ENCODE measurements at regions not wholly inside any gene's neighbourhood (a gene's known extent, or its start where the extent isn't known, plus 50 kb on each side); places are given as distances from the start of the nearest gene placed in this dataset.

GRCh38 chr6:160930547-160931377 lies 60.8 kb upstream of the MAP3K4 start:
- DNase-seq: peak; percentile 60 to 87
- H3K4me3 ChIP-seq: peak overlapping the region; percentile 51 to 58
- peak overlapping the region; percentile 34 to 62 for H3K27ac ChIP-seq
- intact Hi-C loops (cut with DNase I; ENCODE audit: low total_unique reads): loop anchor here (2.0 to 5.0 kb wide), 2 partner anchors 60 to 442 kb away; partner anchors contain the start of gene MAP3K4
- H3K4me1 ChIP-seq: peaks cover 0 to 17% (median 10%) of the 10 kb centered on the region in 4 donors
- H3K36me3 ChIP-seq: no peaks in the 10 kb centered on the region
- peaks cover 0 to 2% of the 10 kb centered on the region in 2 donors for H3K27me3 ChIP-seq
- TF ChIP-seq, protein P1, sequence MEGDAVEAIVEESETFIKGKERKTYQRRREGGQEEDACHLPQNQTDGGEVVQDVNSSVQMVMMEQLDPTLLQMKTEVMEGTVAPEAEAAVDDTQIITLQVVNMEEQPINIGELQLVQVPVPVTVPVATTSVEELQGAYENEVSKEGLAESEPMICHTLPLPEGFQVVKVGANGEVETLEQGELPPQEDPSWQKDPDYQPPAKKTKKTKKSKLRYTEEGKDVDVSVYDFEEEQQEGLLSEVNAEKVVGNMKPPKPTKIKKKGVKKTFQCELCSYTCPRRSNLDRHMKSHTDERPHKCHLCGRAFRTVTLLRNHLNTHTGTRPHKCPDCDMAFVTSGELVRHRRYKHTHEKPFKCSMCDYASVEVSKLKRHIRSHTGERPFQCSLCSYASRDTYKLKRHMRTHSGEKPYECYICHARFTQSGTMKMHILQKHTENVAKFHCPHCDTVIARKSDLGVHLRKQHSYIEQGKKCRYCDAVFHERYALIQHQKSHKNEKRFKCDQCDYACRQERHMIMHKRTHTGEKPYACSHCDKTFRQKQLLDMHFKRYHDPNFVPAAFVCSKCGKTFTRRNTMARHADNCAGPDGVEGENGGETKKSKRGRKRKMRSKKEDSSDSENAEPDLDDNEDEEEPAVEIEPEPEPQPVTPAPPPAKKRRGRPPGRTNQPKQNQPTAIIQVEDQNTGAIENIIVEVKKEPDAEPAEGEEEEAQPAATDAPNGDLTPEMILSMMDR (IDR thresholded peaks at IDR 0.05): peak; percentile 92
- no peaks in the 10 kb centered on the region for H3K9me3 ChIP-seq

DNA sequence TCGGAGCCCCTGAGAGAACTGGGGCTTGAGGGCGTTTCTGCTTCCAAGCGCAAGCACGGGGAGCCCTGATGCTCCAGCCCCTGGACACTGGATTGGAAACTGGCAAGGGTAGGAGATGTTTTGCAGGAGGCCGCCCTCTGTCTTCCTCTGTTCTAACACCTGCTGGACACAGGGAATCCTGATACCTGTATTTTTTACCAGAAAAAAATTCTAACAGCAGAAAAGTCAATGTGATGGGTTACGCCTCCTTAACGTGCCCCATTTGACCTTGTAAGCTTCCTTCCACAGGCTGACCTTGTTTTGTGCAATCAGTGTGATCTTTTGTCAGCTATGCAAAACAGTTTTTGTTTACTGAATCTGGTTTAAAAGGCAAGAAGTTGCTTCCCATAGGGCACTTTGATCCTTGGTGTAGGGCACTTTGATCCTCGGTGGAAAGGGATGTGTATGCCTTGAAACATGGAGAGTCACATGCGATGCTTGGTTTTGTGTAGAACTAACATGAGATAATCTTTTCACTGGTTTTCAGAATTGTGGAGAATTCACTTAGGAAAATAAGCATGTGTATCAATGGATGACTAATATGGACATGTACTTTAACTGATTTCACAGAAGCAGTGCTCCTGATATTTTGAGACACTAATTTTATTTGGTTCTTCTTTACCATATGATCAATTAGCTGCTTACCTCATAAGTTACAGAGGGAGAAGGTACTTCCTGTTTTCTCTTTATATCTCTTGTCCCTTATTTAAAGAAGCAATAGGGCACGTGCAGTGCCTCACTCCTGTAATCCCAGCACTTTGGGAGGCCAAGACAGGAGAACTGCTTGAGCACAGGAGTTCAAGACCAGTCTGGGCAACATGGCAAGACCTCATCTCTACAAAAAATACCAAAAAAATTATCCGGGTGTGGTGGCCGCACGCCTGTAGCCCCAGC lies 59.9 kb upstream of the MAP3K4 start:
- intact Hi-C loops (cut with DNase I; ENCODE audit: low total_unique reads): loop anchor here (2.0 to 5.0 kb wide), 2 partner anchors 59 to 441 kb away; partner anchors contain the start of gene MAP3K4
- DNase-seq: no peak
- H3K36me3 ChIP-seq: no peaks in the 10 kb centered on the region
- H3K4me3 ChIP-seq: peak overlapping the region; percentile 51 to 58
- no peaks in the 10 kb centered on the region for H3K9me3 ChIP-seq
- peaks cover 0 to 2% of the 10 kb centered on the region in 2 donors for H3K27me3 ChIP-seq
- H3K4me1 ChIP-seq: peaks cover 0 to 17% (median 10%) of the 10 kb centered on the region in 4 donors
- H3K27ac ChIP-seq: peak overlapping the region; percentile 34 to 62
- TF ChIP-seq, protein P1 (IDR thresholded peaks at IDR 0.05): no peak

GRCh38 chr6:160933256-160933655 lies 58.3 kb upstream of the MAP3K4 start:
- Histone ChIP-seq H3K4me3 (no peak overlapping the region), H3K4me1 (peaks cover 0 to 17% (median 10%) of the 10 kb centered on the region in 4 donors), H3K27me3 (no peaks in the 10 kb centered on the region), H3K36me3 (no peaks in the 10 kb centered on the region), H3K9me3 (no peaks in the 10 kb centered on the region), H3K27ac (no peak overlapping the region)
- no peak for DNase-seq
- TF ChIP-seq, protein P1 (IDR thresholded peaks at IDR 0.05): no peak
- intact Hi-C loops (cut with DNase I; ENCODE audit: low total_unique reads): loop anchor here (5.0 kb wide), 1 partner anchor 439 kb away; no protein-coding TSS in a partner anchor

DNA sequence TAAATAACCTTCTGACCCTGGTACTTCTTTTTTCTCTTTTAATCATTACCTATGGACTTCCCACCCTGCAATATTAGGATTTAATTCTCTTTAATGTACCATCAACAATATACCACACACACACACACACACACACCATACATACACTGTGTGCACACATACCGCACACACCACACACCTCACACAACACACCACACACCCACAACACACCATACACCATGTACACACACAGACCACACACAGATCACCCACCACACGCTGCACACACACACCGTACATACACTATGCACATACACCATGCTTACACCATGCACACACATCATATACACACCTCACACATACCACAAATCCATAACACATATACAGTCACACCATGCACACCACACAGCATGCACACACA lies 57.4 kb upstream of the MAP3K4 start:
- H3K9me3 ChIP-seq: no peaks in the 10 kb centered on the region
- DNase-seq: no peak
- H3K27ac ChIP-seq: no peak overlapping the region
- no peaks in the 10 kb centered on the region for H3K36me3 ChIP-seq
- TF ChIP-seq, protein P1 (IDR thresholded peaks at IDR 0.05): no peak
- intact Hi-C loops (cut with DNase I; ENCODE audit: low total_unique reads): loop anchor here (5.0 kb wide), 1 partner anchor 438 kb away; no protein-coding TSS in a partner anchor
- no peaks in the 10 kb centered on the region for H3K27me3 ChIP-seq
- H3K4me3 ChIP-seq: no peak overlapping the region
- peaks cover 0 to 17% (median 10%) of the 10 kb centered on the region in 4 donors for H3K4me1 ChIP-seq

- intact Hi-C loops (cut with DNase I; ENCODE audit: low total_unique reads): no loop called here
- H3K36me3 ChIP-seq: no peaks in the 10 kb centered on the region
- DNase-seq: no peak
- TF ChIP-seq, protein P1 (IDR thresholded peaks at IDR 0.05): no peak
- no peaks in the 10 kb centered on the region for H3K4me1 ChIP-seq
- no peak overlapping the region for H3K27ac ChIP-seq
- no peaks in the 10 kb centered on the region for H3K9me3 ChIP-seq
- peaks cover 0 to 8% of the 10 kb centered on the region in 2 donors for H3K27me3 ChIP-seq
- no peak overlapping the region for H3K4me3 ChIP-seq
Observed at GRCh38 chr6:160940197-160940596, 51.4 kb upstream of the MAP3K4 start.
